Activated T-helper 2 cell treated with anti-CD3 and anti-CD28 coated beads, Interferon-gamma antibody, Interleukin-2, Interleukin-4, amounts not matched to agents 10 μg/mL and 5 μg/mL and 100 μg/mL, durations not matched to agents 14 hours and 24 hours and 36 hours (primary cell): ENCODE measurements at regions not wholly inside any gene's neighbourhood (a gene's known extent, or its start where the extent isn't known, plus 50 kb on each side); places are given as distances from the start of the nearest gene placed in this dataset.

Experiments
- DNase-seq: peaks from one replicate; pipeline ENCODE4 v3.0.0; 2021; ENCODE audit warnings: low spot score
- H3K27ac Mint-ChIP-seq: one replicate; pipeline ENCODE4 v1.8.0; 2021; ENCODE audit warnings: mixed read lengths
- H3K27me3 Mint-ChIP-seq: one replicate; pipeline ENCODE4 v1.8.0; 2021; ENCODE audit warnings: low read depth, mixed read lengths
- H3K36me3 Mint-ChIP-seq: one replicate; pipeline ENCODE4 v1.8.0; 2021; ENCODE audit warnings: low read depth, mixed read lengths
- H3K4me1 Mint-ChIP-seq: one replicate; pipeline ENCODE4 v1.8.0; 2021; ENCODE audit warnings: low read depth, mixed read lengths
- H3K4me3 Mint-ChIP-seq: one replicate; pipeline ENCODE4 v1.8.0; 2021; ENCODE audit warnings: low read depth, mild to moderate bottlenecking, moderate library complexity, mixed read lengths
- H3K9me3 Mint-ChIP-seq: one replicate; pipeline ENCODE4 v1.8.0; 2021; ENCODE audit warnings: mixed read lengths
- intact Hi-C: fragments of 100-400 bp; cut with micrococcal nuclease; formaldehyde crosslinking; loops from one replicate; pipeline ENCODE4 v1.15.1; 2023

GRCh38 chr18:46276748-46277147, 172.6 kb downstream of the HAUS1 start:
- Mint-ChIP-seq H3K27me3 (no peaks in the 10 kb centered on the region), H3K36me3 (peaks cover 3% of the 10 kb centered on the region), H3K9me3 (no peaks in the 10 kb centered on the region), H3K27ac (no peak overlapping the region), H3K4me3 (no peak overlapping the region), H3K4me1 (peaks cover 11% of the 10 kb centered on the region)
- DNase-seq: no peak
- intact Hi-C loops: no loop called here

DNA sequence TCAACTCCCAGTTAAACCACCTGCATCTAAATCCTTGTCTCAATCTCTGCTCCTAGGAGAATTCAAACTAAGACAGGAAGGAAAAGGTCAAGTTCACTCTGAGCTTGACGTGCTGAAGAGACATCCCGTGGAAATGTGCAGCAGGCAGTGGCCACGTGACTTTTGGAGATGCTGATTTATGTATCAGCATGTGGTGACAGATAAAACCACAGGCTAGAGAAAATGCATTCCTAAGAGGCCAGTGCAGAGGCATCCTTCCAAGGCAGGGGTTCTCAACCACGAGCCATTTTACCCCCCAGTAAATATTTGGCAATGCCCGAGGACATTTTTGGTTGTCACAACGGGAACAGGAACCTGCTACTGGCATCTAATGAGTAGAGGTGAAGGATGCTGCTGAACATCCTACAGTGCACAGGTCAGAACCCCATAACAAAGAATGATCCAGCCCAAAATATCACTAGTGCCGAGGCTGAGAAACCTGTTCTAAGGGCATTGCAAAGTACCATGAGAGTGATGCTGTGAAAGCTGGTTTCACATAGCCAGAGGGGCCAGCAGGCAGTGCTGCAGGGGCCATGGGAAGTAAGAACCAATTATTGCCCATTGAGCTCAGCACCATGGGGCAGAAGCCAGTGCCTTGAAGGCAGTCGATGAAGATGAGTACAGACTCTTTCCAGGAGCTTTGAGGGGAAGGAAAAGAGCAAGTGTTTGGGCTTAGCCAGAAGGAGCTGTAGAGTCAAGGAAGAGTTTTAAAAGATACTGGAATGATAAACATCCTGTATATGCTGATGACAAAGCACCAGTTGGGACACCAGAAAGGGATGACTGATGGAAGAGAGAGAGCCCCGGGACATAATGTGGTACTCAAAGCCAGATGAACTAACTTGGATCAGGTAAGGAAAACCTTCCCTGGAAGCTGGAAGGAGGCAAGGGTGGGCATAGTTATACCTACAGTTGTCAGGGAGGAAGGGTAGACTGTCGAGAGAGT, 174.6 kb downstream of the HAUS1 start:
- Mint-ChIP-seq H3K27me3 (no peaks in the 10 kb centered on the region), H3K4me3 (no peak overlapping the region), H3K4me1 (peaks cover 11% of the 10 kb centered on the region), H3K36me3 (peaks cover 3% of the 10 kb centered on the region), H3K9me3 (no peaks in the 10 kb centered on the region), H3K27ac (no peak overlapping the region)
- intact Hi-C loops: no loop called here
- no peak for DNase-seq

DNA sequence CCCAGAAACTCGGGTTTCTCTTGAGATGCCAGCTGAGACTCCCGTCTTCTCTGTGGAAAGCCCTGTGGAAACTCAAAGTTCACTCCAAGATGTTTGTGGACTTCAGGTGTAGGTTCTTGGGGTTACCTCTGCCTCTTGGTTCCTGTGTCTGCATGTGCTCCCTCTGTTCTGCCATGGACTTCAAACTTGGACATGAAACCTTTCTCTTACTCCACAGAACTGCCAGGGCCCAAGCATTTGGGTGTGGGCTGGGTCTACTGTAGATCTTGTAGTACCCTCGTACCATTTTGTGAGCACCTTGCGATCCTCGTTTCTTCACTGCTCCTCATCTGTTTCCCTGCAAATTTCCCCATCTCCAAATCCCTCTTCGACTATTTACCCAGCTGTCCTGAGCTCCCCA, 175.5 kb downstream of the HAUS1 start:
- peaks cover under 1% of the 10 kb centered on the region for H3K36me3 Mint-ChIP-seq
- no peak overlapping the region for H3K27ac Mint-ChIP-seq
- no peak for DNase-seq
- intact Hi-C loops: loop anchor here (2.0 kb wide), 2 partner anchors 201 to 379 kb away; no protein-coding TSS in a partner anchor
- H3K9me3 Mint-ChIP-seq: no peaks in the 10 kb centered on the region
- H3K27me3 Mint-ChIP-seq: no peaks in the 10 kb centered on the region
- no peak overlapping the region for H3K4me3 Mint-ChIP-seq
- H3K4me1 Mint-ChIP-seq: peaks cover 11% of the 10 kb centered on the region

- Mint-ChIP-seq H3K36me3 (no peaks in the 10 kb centered on the region), H3K4me1 (peaks cover 11% of the 10 kb centered on the region), H3K27ac (no peak overlapping the region), H3K27me3 (no peaks in the 10 kb centered on the region), H3K9me3 (no peaks in the 10 kb centered on the region), H3K4me3 (no peak overlapping the region)
- intact Hi-C loops: loop anchor here (2.0 kb wide), 2 partner anchors 199 to 377 kb away; no protein-coding TSS in a partner anchor
- peak; percentile 46 for DNase-seq
Measured at GRCh38 chr18:46281185-46282176, 177.3 kb downstream of the HAUS1 start.

- Mint-ChIP-seq H3K4me1 (peaks cover 11% of the 10 kb centered on the region), H3K27ac (no peak overlapping the region), H3K27me3 (no peaks in the 10 kb centered on the region), H3K4me3 (no peak overlapping the region), H3K36me3 (no peaks in the 10 kb centered on the region), H3K9me3 (no peaks in the 10 kb centered on the region)
- DNase-seq: no peak
- intact Hi-C loops: no loop called here
Measured at GRCh38 chr18:46282177-46282570, 178.0 kb downstream of the HAUS1 start.

DNA sequence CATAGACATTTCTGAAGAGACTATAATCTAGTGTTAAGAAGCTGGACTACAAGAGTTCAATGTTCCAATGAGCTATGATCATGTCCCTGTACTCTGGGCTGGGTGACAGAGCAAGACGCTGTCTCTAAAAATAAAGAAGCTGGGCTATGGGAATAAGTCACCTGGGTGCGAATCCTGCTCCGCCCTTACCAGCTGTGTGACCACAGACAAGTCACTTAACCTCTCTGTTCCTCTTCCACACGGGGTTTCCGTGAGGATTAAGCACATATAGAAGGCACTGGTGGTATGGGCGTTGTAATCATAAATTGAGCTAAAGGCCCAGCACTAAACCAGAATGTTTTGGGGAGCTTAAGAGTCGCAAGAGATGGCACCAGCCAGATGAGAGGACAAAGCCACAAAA, 178.5 kb downstream of the HAUS1 start:
- intact Hi-C loops: no loop called here
- H3K9me3 Mint-ChIP-seq: no peaks in the 10 kb centered on the region
- no peaks in the 10 kb centered on the region for H3K27me3 Mint-ChIP-seq
- no peak overlapping the region for H3K4me3 Mint-ChIP-seq
- H3K36me3 Mint-ChIP-seq: no peaks in the 10 kb centered on the region
- H3K4me1 Mint-ChIP-seq: peaks cover 9% of the 10 kb centered on the region
- no peak for DNase-seq
- no peak overlapping the region for H3K27ac Mint-ChIP-seq

DNA sequence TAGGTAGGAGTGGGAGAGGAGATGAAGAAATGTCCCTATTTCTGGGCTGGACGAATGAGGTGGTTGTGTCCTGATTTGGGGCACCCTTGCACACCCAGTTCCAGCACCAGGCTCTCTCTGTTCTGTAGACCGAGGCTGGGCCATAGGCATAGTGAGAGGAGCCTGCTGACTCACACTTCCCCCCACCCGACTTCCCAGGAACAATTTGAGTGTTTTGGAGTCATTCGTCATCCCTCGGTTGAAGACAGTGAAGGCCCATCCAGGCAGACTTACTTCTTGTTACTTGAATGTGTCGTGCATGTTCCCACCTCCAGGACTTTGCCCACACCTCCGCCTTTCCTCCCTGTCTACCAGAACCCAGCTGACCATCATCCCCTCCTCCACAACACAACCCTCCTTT, 179.1 kb downstream of the HAUS1 start:
- H3K27ac Mint-ChIP-seq: no peak overlapping the region
- intact Hi-C loops: no loop called here

DNA sequence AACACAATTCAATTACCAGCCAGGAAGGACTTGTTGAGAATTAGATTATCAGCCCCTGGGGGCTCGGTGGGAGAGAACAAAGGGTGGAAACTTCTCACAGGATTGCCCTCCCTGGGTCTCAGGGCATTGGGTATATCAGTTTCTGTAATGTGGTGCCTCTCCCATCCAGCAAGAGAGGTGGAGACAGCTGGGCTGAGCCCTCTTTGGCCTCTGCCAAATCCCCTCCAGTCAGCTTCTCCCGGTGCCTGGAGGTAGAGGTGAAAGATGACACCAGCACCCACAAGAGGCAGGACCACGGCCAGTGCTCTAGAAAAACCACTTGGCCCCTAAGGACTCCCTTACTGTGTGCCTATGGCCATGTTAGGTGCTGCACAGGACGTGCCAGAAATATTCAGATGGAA, 179.7 kb downstream of the HAUS1 start:
- Mint-ChIP-seq H3K4me1 (peaks cover under 1% of the 10 kb centered on the region), H3K27me3 (no peaks in the 10 kb centered on the region), H3K9me3 (no peaks in the 10 kb centered on the region), H3K36me3 (no peaks in the 10 kb centered on the region), H3K4me3 (no peak overlapping the region), H3K27ac (no peak overlapping the region)
- intact Hi-C loops: no loop called here
- no peak for DNase-seq

More for the DNA sequence above, 179.1 kb downstream of the HAUS1 start:
- no peak for DNase-seq
- Mint-ChIP-seq H3K27me3 (no peaks in the 10 kb centered on the region), H3K36me3 (no peaks in the 10 kb centered on the region), H3K9me3 (no peaks in the 10 kb centered on the region), H3K4me3 (no peak overlapping the region), H3K4me1 (peaks cover 4% of the 10 kb centered on the region)

- Mint-ChIP-seq H3K36me3 (no peaks in the 10 kb centered on the region), H3K27me3 (no peaks in the 10 kb centered on the region), H3K4me3 (no peak overlapping the region), H3K27ac (no peak overlapping the region), H3K4me1 (no peaks in the 10 kb centered on the region), H3K9me3 (no peaks in the 10 kb centered on the region)
- intact Hi-C loops: no loop called here
- DNase-seq: no peak
Measured at GRCh38 chr18:46289463-46289862, 185.3 kb downstream of the HAUS1 start.

- Mint-ChIP-seq H3K27me3 (no peaks in the 10 kb centered on the region), H3K36me3 (no peaks in the 10 kb centered on the region), H3K4me3 (no peak overlapping the region), H3K4me1 (no peaks in the 10 kb centered on the region), H3K27ac (no peak overlapping the region), H3K9me3 (no peaks in the 10 kb centered on the region)
- no peak for DNase-seq
- intact Hi-C loops: no loop called here
Measured at GRCh38 chr18:46289931-46290330, 185.7 kb downstream of the HAUS1 start.

DNA sequence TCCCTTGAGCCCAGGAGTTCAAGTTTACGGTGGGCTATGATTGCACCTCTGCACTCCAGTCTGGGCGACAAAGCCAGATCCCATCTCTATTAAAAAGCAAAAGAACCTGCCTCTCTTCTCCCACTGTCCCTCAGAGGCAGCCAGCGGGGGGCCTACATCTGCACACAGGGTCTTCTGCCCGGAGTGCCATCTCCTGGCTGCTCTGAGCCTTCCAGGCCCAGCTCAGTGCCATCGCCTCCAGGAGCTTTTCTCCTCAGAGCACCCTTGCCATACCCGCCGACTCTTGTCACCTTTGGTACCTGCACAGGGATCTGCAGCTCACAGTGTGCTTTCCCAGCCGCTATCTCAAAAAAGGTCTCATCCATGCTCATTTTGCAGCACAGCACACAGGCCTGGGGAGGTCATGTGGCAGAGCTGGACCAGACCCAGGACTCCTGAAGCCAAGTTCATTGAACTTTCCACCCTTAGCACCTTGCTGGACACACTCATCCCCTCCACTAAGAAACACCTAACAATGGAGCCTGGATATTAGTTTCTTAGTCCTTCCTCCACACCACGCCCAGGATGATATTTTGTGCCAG, 186.3 kb downstream of the HAUS1 start:
- no peaks in the 10 kb centered on the region for H3K27me3 Mint-ChIP-seq
- no peaks in the 10 kb centered on the region for H3K4me1 Mint-ChIP-seq
- H3K27ac Mint-ChIP-seq: no peak overlapping the region
- no peaks in the 10 kb centered on the region for H3K36me3 Mint-ChIP-seq
- no peak overlapping the region for H3K4me3 Mint-ChIP-seq
- no peaks in the 10 kb centered on the region for H3K9me3 Mint-ChIP-seq
- DNase-seq: no peak
- intact Hi-C loops: no loop called here

- Mint-ChIP-seq H3K4me3 (no peak overlapping the region), H3K9me3 (no peaks in the 10 kb centered on the region), H3K36me3 (no peaks in the 10 kb centered on the region), H3K27me3 (no peaks in the 10 kb centered on the region), H3K4me1 (no peaks in the 10 kb centered on the region), H3K27ac (no peak overlapping the region)
- intact Hi-C loops: no loop called here
- no peak for DNase-seq
Measured at GRCh38 chr18:46291149-46291548, 187.0 kb downstream of the HAUS1 start.
